HepG2 (cell line): ENCODE measurements at regions not wholly inside any gene's neighbourhood (a gene's known extent, or its start where the extent isn't known, plus 50 kb on each side); places are given as distances from the start of the nearest gene placed in this dataset.
A peak's percentile ranks its signal among the peaks of the same experiment; 100 is the strongest.

Experiments
- ATAC-seq: fragments of 200-7000 bp; cut with Tn5 transposase; 3 replicates; pipeline ENCODE4 v1.9.1; 2020; ENCODE audit warnings: mild to moderate bottlenecking, moderate library complexity
- BruUV-seq: library from RNA; stranded (reverse); fragments of 400-500 nt; replicated peaks from 2 replicates; lab custom pipeline; 2021; lab: Mats Ljungman, UMichigan
- CTCF ChIA-PET: fragments of 300-600 bp; formaldehyde crosslinking; extraction: SDS; loops from one replicate; lab custom pipeline; 2021; ENCODE audit warnings: low total read pairs, inconsistent platforms, low intra/inter-chr PET ratio; lab: Yijun Ruan, JAX
- POLR2A ChIA-PET: fragments of 350-600 bp; sonication (Branson Sonifier 250); formaldehyde crosslinking; loops from one replicate; lab custom pipeline; 2020; ENCODE audit warnings: antibody characterized with exemption, inconsistent platforms; lab: Yijun Ruan, JAX
- DNase-seq: peaks from one replicate; pipeline ENCODE4 v3.0.0-alpha.2; 2015; ENCODE audit warnings: low spot score
- FAIRE-seq: peaks from 3 replicates; lab custom pipeline; 2011; peaks lifted over from hg19 to GRCh38; lab: Jason Lieb, UNC
- H2AFZ ChIP-seq: one replicate; pipeline ENCODE4 v1.6.1; 2011; ENCODE audit warnings: low read length, inconsistent platforms
- H3K27ac ChIP-seq: fragments of 300-600 bp; 3 replicates; pipeline ENCODE4 v1.8.0; 2011; ENCODE audit warnings: mixed run types, mild to moderate bottlenecking, mixed read lengths, low read length, inconsistent platforms; ENCODE audit not compliant: insufficient read depth; ENCODE audit errors: extremely low read length
- H3K27me3 ChIP-seq, 2 experiments: fragments of 200-600 bp in 1 of 2; 2 replicates in 1 of 2; 3 replicates in 1 of 2; pipeline versions ENCODE4 v1.6.0 to v1.8.0; 2011; ENCODE audit warnings: low read length in 2 of 2, mild to moderate bottlenecking in 2 of 2, moderate library complexity in 2 of 2, inconsistent platforms in 1 of 2; ENCODE audit not compliant: insufficient read depth in 2 of 2, control insufficient read depth in 1 of 2
- H3K36me3 ChIP-seq, 2 experiments: fragments of 200-600 bp in 1 of 2; replicated peaks in 1 of 2; 2 replicates in 1 of 2; 3 replicates in 1 of 2; pipeline versions ENCODE4 v1.5.1 to v1.8.0; 2011; ENCODE audit warnings: low read length in 2 of 2, inconsistent platforms in 1 of 2; ENCODE audit not compliant: insufficient read depth in 2 of 2, control insufficient read depth in 1 of 2
- H3K4me1 ChIP-seq: 2 replicates; pipeline ENCODE4 v1.5.1; 2012; ENCODE audit warnings: low read length, inconsistent platforms; ENCODE audit not compliant: insufficient read depth
- H3K4me2 ChIP-seq: 2 replicates; pipeline ENCODE4 v1.6.0; 2011; ENCODE audit warnings: low read depth, low read length, inconsistent platforms
- H3K4me3 ChIP-seq, 3 experiments: fragments of 200-600 bp in 1 of 3; sonication (generic), shearing (Covaris generic) in 1 of 3; replicated peaks in 1 of 3; 2 replicates each; pipeline ENCODE4 v1.5.1; 2011 to 2016; ENCODE audit warnings: low read length in 3 of 3, inconsistent platforms in 2 of 3, low read depth in 2 of 3, mild to moderate bottlenecking in 2 of 3, control low read depth in 1 of 3, mixed read lengths in 1 of 3; ENCODE audit not compliant: insufficient read depth in 1 of 3
- H3K79me2 ChIP-seq: one replicate; pipeline ENCODE4 v1.6.1; 2011; ENCODE audit warnings: low read length, inconsistent platforms; ENCODE audit not compliant: insufficient read depth
- H3K9ac ChIP-seq: 2 replicates; pipeline ENCODE4 v1.6.0; 2011; ENCODE audit warnings: mild to moderate bottlenecking, low read depth, low read length, inconsistent platforms; ENCODE audit not compliant: insufficient read depth
- H3K9me3 ChIP-seq: 2 replicates; pipeline ENCODE4 v1.5.1; 2012; ENCODE audit warnings: mild to moderate bottlenecking, low read length
- H4K20me1 ChIP-seq: 2 replicates; pipeline ENCODE4 v1.6.0; 2011; ENCODE audit warnings: inconsistent platforms, mild to moderate bottlenecking, low read length, moderate library complexity; ENCODE audit not compliant: insufficient read depth
- MTA3 ChIP-seq: sonication (generic); formaldehyde crosslinking; IDR thresholded peaks from 2 replicates; pipeline ENCODE4 v1.4.0; 2020; ENCODE audit warnings: missing genetic modification reagents
- NFYB ChIP-seq: sonication (generic); formaldehyde crosslinking; IDR thresholded peaks from 2 replicates; pipeline ENCODE4 v1.4.0; 2020; ENCODE audit warnings: missing genetic modification reagents
- NR2F2 ChIP-seq: IDR thresholded peaks from 2 replicates; pipeline ENCODE4 v1.6.1; 2012; ENCODE audit warnings: low read depth, inconsistent platforms, borderline replicate concordance
- RBM22 ChIP-seq: fragments of 200-400 bp; formaldehyde crosslinking; optimal IDR thresholded peaks from 2 replicates; pipeline ENCODE3; 2017; ENCODE audit warnings: mild to moderate bottlenecking, low read length, moderate library complexity
- RFX3 ChIP-seq: IDR thresholded peaks from 2 replicates; pipeline ENCODE4 v1.6.1; 2016; ENCODE audit warnings: missing biosample characterization, missing genetic modification reagents
- SIX1 ChIP-seq: sonication (generic); formaldehyde crosslinking; IDR thresholded peaks from 2 replicates; pipeline ENCODE4 v1.4.0; 2020; ENCODE audit warnings: missing genetic modification reagents, borderline replicate concordance
- ZMAT3 ChIP-seq: sonication (generic); formaldehyde crosslinking; conservative IDR thresholded peaks from 2 replicates; pipeline ENCODE4 v1.7.0; 2021; ENCODE audit warnings: missing genetic modification reagents
- ZMYM3 ChIP-seq: sonication (generic); formaldehyde crosslinking; IDR thresholded peaks from 2 replicates; pipeline ENCODE4 v1.5.1; 2020; ENCODE audit warnings: mild to moderate bottlenecking, missing genetic modification reagents
- ZNF552 ChIP-seq: sonication (generic); formaldehyde crosslinking; IDR thresholded peaks from 2 replicates; pipeline ENCODE4 v1.9.0; 2022; ENCODE audit warnings: missing genetic modification reagents, mild to moderate bottlenecking, borderline replicate concordance
- ZNF629 ChIP-seq: sonication (generic); formaldehyde crosslinking; conservative IDR thresholded peaks from 2 replicates; pipeline ENCODE4 v1.5.0; 2020; ENCODE audit warnings: missing genetic modification reagents
- ZNF839 ChIP-seq: sonication (generic); formaldehyde crosslinking; IDR thresholded peaks from 2 replicates; pipeline ENCODE4 v1.4.0; 2020; ENCODE audit warnings: missing genetic modification reagents, mild to moderate bottlenecking, borderline replicate concordance
- WGBS: methylation state at CpG from one replicate; pipeline ENCODE4 v1.1.6; 2017; ENCODE audit warnings: low lambda C conversion rate; 5-methylcytosine and 5-hydroxymethylcytosine counted together
- in situ Hi-C: cut with HindIII; loops from 2 replicates; pipeline ENCODE4 v1.10.0; 2017; ENCODE audit warnings: low pct_unique_long_range_greater_than_20kb; ENCODE audit not compliant: extremely low pct_ligation_motif_present
- intact Hi-C: fragments of 100-400 bp; cut with micrococcal nuclease; formaldehyde crosslinking; loops from one replicate; pipeline ENCODE4 v1.10.0; 2022; ENCODE audit not compliant: unreplicated experiment
- TF ChIP-seq, protein P1 (sequence below): sonication (generic); formaldehyde crosslinking; IDR thresholded peaks from 2 replicates; pipeline ENCODE4 v1.5.0; 2020; ENCODE audit warnings: mild to moderate bottlenecking, missing genetic modification reagents, borderline replicate concordance
- TF ChIP-seq, protein P2 (sequence below): sonication (generic); formaldehyde crosslinking; IDR thresholded peaks from 2 replicates; pipeline ENCODE4 v1.8.0; 2023; ENCODE audit warnings: mild to moderate bottlenecking, missing genetic modification reagents
- TF ChIP-seq, protein P3 (sequence below): sonication (generic); formaldehyde crosslinking; IDR thresholded peaks from 2 replicates; pipeline ENCODE4 v1.8.0; 2022; ENCODE audit warnings: missing genetic modification reagents, low read depth, mild to moderate bottlenecking, borderline replicate concordance

DNA sequence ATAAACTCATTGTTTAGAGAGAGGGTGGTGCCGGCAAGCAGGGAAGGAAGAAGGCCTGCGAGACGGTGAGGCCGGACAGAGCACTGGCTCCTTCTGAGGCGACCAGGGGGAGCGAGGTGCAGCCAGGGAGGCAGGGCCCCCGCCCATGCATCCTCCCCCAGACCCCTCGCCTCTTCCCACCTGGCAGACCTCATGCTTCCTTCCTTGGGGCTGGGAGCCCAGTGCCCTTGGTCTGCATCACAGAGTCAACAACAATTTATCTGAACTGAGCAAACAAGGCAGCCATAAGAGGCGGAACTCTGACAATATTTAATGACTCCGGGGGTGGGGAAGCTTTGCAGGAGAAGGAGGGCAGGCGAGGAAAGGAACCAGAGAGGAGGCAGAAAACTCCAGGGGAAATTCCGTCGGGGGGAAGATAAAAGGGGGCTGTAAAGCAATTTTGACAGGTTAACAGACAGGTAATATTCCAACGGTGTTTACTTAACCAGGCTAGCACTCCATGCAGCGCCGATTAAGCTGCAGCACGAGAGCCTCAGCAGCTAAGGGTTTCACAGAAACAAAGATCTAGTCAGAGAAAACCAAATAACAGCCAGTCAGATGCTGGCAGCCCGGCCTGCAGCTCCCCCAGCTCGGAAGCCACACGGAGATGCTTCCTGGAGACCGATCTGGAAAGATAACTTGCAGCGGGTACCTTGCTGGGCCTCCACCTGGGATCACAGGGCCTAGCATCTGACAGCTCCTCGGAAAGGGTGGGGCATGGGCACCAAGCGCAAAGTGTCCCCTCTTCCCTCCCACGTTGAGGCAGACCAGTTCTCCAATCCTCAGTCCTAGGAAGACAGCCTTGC, 398.2 kb downstream of the SOX9 start (continued):
- TF ChIP-seq, protein P1, sequence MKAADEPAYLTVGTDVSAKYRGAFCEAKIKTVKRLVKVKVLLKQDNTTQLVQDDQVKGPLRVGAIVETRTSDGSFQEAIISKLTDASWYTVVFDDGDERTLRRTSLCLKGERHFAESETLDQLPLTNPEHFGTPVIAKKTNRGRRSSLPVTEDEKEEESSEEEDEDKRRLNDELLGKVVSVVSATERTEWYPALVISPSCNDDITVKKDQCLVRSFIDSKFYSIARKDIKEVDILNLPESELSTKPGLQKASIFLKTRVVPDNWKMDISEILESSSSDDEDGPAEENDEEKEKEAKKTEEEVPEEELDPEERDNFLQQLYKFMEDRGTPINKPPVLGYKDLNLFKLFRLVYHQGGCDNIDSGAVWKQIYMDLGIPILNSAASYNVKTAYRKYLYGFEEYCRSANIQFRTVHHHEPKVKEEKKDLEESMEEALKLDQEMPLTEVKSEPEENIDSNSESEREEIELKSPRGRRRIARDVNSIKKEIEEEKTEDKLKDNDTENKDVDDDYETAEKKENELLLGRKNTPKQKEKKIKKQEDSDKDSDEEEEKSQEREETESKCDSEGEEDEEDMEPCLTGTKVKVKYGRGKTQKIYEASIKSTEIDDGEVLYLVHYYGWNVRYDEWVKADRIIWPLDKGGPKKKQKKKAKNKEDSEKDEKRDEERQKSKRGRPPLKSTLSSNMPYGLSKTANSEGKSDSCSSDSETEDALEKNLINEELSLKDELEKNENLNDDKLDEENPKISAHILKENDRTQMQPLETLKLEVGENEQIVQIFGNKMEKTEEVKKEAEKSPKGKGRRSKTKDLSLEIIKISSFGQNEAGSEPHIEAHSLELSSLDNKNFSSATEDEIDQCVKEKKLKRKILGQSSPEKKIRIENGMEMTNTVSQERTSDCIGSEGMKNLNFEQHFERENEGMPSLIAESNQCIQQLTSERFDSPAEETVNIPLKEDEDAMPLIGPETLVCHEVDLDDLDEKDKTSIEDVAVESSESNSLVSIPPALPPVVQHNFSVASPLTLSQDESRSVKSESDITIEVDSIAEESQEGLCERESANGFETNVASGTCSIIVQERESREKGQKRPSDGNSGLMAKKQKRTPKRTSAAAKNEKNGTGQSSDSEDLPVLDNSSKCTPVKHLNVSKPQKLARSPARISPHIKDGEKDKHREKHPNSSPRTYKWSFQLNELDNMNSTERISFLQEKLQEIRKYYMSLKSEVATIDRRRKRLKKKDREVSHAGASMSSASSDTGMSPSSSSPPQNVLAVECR (CRISPR knock-in tag): peak; percentile 70; the same call in 1 of the 2 replicates
- no peak for TF ChIP-seq RFX3 (CRISPR knock-in tag)
- TF ChIP-seq, protein P2, sequence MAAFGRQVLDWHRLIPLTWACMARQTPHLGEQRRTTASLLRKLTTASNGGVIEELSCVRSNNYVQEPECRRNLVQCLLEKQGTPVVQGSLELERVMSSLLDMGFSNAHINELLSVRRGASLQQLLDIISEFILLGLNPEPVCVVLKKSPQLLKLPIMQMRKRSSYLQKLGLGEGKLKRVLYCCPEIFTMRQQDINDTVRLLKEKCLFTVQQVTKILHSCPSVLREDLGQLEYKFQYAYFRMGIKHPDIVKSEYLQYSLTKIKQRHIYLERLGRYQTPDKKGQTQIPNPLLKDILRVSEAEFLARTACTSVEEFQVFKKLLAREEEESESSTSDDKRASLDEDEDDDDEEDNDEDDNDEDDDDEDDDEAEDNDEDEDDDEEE (CRISPR knock-in tag): no peak; the same call in 1 of the 2 replicates
- peak; percentile 31; the same call in 1 of the 2 replicates for TF ChIP-seq ZNF839 (CRISPR knock-in tag)
- TF ChIP-seq NR2F2: peak; percentile 69; the same call in 1 of the 2 replicates
- TF ChIP-seq, all 625 proteins: peak for 287

DNA sequence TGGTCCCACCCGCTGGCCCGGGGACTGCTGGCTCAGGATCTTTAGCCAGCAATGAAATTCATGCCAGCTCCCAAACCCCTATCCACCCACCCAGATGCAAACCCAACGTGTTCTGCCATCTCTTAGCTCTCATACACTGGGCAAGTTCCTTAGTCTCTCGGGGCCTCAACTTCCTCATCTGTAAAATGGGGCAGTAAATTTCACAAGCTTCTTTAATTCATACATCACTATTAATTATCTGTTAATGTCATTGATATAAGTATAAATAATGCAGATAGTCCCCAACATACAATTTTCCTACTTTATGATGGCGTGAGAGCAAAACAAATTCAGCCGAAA, 398.7 kb downstream of the SOX9 start:
- Histone ChIP-seq H3K27me3 (no peaks in the 10 kb centered on the region), H2AFZ (no peak overlapping the region), H3K79me2 (peaks cover 82% of the 10 kb centered on the region), H3K9ac (peak overlapping the region; percentile 56), H3K4me2 (peak overlapping the region; percentile 91), H3K4me1 (peaks cover 68% of the 10 kb centered on the region), H3K9me3 (no peaks in the 10 kb centered on the region), H3K4me3 (peak overlapping the region; percentile 43 to 69 (median 51)), H4K20me1 (peaks cover 16% of the 10 kb centered on the region), H3K36me3 (no peaks in the 10 kb centered on the region), H3K27ac (peak overlapping the region; percentile 56)
- no peak for ATAC-seq
- intact Hi-C loops: loop anchor here (1.0 to 2.0 kb wide), 6 partner anchors 17 to 393 kb away; no protein-coding TSS in a partner anchor
- BruUV-seq: no TSS peak
- in situ Hi-C loops: loop anchor here (5.0 kb wide), 1 partner anchor 397 kb away; the partner anchor contains the start of gene SOX9
- no peak for FAIRE-seq
- POLR2A ChIA-PET: interaction anchor here (0.9 to 2.7 kb wide), 14 partner anchors 11 to 838 kb away, joined by 3 to 32 read pairs (median 5); partner anchors contain the start of gene SOX9
- WGBS: 70% methylated on average over 4 of the region's 6 CpGs
- CTCF ChIA-PET: no interaction called here
- DNase-seq: no peak
- no peak for TF ChIP-seq NFYB
- TF ChIP-seq ZMAT3: no peak
- peak; percentile 89 for TF ChIP-seq ZMYM3 (CRISPR knock-in tag)
- no peak for TF ChIP-seq SIX1 (CRISPR knock-in tag)
- TF ChIP-seq, protein P3, sequence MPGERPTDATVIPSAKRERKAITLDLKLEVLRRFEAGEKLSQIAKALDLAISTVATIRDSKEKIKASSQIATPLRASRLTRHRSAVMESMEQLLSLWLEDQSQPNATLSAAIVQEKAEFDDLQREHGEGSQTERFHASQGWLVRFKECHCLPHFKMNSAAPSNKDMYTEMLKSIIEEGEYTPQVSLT (CRISPR knock-in tag): no peak
- 0 out of 2 replicates have a peak, but pooled peaks have one; percentile 29 for TF ChIP-seq MTA3 (CRISPR knock-in tag)
- TF ChIP-seq RBM22: peak; percentile 77
- peak; percentile 98 for TF ChIP-seq ZNF629 (CRISPR knock-in tag)
- TF ChIP-seq ZNF552 (CRISPR knock-in tag): no peak
